HCT116 (cell line): ENCODE measurements at regions not wholly inside any gene's neighbourhood (a gene's known extent, or its start where the extent isn't known, plus 50 kb on each side); places are given as distances from the start of the nearest gene placed in this dataset.

ENCODE experiments used
- CTCF ChIP-seq, 3 experiments: fragments of 200-600 bp in 1 of 3; sonication (generic) in 1 of 3; IDR thresholded peaks in 2 of 3; conservative IDR thresholded peaks in 1 of 3; 2 replicates each; pipeline ENCODE4 v1.5.1; 2012 to 2017; ENCODE audit warnings: low read depth in 2 of 3, low read length in 2 of 3, antibody characterized with exemption in 1 of 3, borderline replicate concordance in 1 of 3, control low read depth in 1 of 3, mild to moderate bottlenecking in 1 of 3, mixed read lengths in 1 of 3, mixed run types in 1 of 3, moderate library complexity in 1 of 3; ENCODE audit not compliant: insufficient read depth in 1 of 3
- EGR1 ChIP-seq: IDR thresholded peaks from 2 replicates; pipeline ENCODE4 v1.6.1; 2012; ENCODE audit warnings: low read depth
- EZH2 ChIP-seq: fragments of 200-600 bp; sonication (generic); IDR thresholded peaks from 2 replicates; pipeline ENCODE4 v1.6.1; 2017; ENCODE audit warnings: antibody characterized with exemption, mixed run types
- JUND ChIP-seq: IDR thresholded peaks from 2 replicates; pipeline ENCODE4 v1.6.1; 2012
- MAX ChIP-seq: IDR thresholded peaks from 2 replicates; pipeline ENCODE4 v1.6.1; 2012
- RAD21 ChIP-seq: IDR thresholded peaks from 2 replicates; pipeline ENCODE4 v1.6.1; 2012; ENCODE audit warnings: low read depth, mild to moderate bottlenecking
- REST ChIP-seq: IDR thresholded peaks from 2 replicates; pipeline ENCODE4 v1.6.1; 2012; ENCODE audit warnings: low read depth
- SP1 ChIP-seq: IDR thresholded peaks from 2 replicates; pipeline ENCODE4 v1.6.1; 2012; ENCODE audit warnings: low read depth
- ZFX ChIP-seq: fragments of 450-650 bp; IDR thresholded peaks from 2 replicates; pipeline ENCODE4 v1.6.1; 2017
- ZNF274 ChIP-seq: fragments of 200-500 bp; sonication (Bioruptor generic); IDR thresholded peaks from 2 replicates; pipeline ENCODE4 v1.6.1; 2014; ENCODE audit warnings: mild to moderate bottlenecking, low read depth, low read length, inconsistent platforms

GRCh38 chr5:97838214-97838613 is 655.2 kb upstream of the RIOK2 start:
- TF ChIP-seq CTCF (IDR thresholded peaks at IDR 0.05 in 2 of 3, conservative IDR thresholded peaks at IDR 0.05 in 1 of 3; ENCODE audit: borderline replicate concordance in 1 of 3, insufficient read depth in 1 of 3, low read depth in 2 of 3, low read length in 2 of 3) (no peak), EZH2 (no peak), EGR1 (no peak), JUND (peak; percentile 82), REST (no peak), SP1 (peak; percentile 40; the same call in 1 of the 2 replicates), RAD21 (no peak), ZNF274 (no peak), MAX (no peak), ZFX (no peak)
